Dendritic cell treated with granulocyte-macrophage colony-stimulating factor and Interleukin-4, amounts not matched to agents 40 ng/mL and 50 ng/mL, for 4 days (primary cell): ENCODE measurements at regions not wholly inside any gene's neighbourhood (a gene's known extent, or its start where the extent isn't known, plus 50 kb on each side); places are given as distances from the start of the nearest gene placed in this dataset.

Experiments
- H3K27ac Mint-ChIP-seq: one replicate; pipeline ENCODE4 v1.8.0; 2022; ENCODE audit warnings: mild to moderate bottlenecking, mixed read lengths
- H3K27me3 Mint-ChIP-seq: one replicate; pipeline ENCODE4 v1.8.0; 2022; ENCODE audit warnings: mild to moderate bottlenecking, mixed read lengths
- H3K36me3 Mint-ChIP-seq: one replicate; pipeline ENCODE4 v1.8.0; 2022; ENCODE audit warnings: low read depth, mixed read lengths
- H3K4me1 Mint-ChIP-seq: one replicate; pipeline ENCODE4 v1.8.0; 2022; ENCODE audit warnings: low read depth, mixed read lengths
- H3K4me3 Mint-ChIP-seq: one replicate; pipeline ENCODE4 v1.8.0; 2022; ENCODE audit warnings: mild to moderate bottlenecking, moderate library complexity, mixed read lengths
- H3K9me3 Mint-ChIP-seq: one replicate; pipeline ENCODE4 v1.8.0; 2022; ENCODE audit warnings: mixed read lengths
- intact Hi-C: fragments of 100-400 bp; cut with micrococcal nuclease; formaldehyde crosslinking; loops from one replicate; pipeline ENCODE4 v1.15.0; 2022

GRCh38 chr6:3557336-3557735, 100.5 kb upstream of the SLC22A23 start:
- Mint-ChIP-seq H3K27me3 (peaks cover 9% of the 10 kb centered on the region), H3K4me1 (no peaks in the 10 kb centered on the region), H3K4me3 (no peak overlapping the region), H3K27ac (no peak overlapping the region), H3K9me3 (no peaks in the 10 kb centered on the region), H3K36me3 (no peaks in the 10 kb centered on the region)
- intact Hi-C loops: no loop called here

GRCh38 chr6:3553254-3553653, 96.4 kb upstream of the SLC22A23 start:
- H3K36me3 Mint-ChIP-seq: no peaks in the 10 kb centered on the region
- H3K27ac Mint-ChIP-seq: no peak overlapping the region
- H3K4me1 Mint-ChIP-seq: peaks cover 6% of the 10 kb centered on the region
- intact Hi-C loops: no loop called here
- H3K4me3 Mint-ChIP-seq: no peak overlapping the region
- H3K9me3 Mint-ChIP-seq: peaks cover 33% of the 10 kb centered on the region
- peaks cover 3% of the 10 kb centered on the region for H3K27me3 Mint-ChIP-seq

DNA sequence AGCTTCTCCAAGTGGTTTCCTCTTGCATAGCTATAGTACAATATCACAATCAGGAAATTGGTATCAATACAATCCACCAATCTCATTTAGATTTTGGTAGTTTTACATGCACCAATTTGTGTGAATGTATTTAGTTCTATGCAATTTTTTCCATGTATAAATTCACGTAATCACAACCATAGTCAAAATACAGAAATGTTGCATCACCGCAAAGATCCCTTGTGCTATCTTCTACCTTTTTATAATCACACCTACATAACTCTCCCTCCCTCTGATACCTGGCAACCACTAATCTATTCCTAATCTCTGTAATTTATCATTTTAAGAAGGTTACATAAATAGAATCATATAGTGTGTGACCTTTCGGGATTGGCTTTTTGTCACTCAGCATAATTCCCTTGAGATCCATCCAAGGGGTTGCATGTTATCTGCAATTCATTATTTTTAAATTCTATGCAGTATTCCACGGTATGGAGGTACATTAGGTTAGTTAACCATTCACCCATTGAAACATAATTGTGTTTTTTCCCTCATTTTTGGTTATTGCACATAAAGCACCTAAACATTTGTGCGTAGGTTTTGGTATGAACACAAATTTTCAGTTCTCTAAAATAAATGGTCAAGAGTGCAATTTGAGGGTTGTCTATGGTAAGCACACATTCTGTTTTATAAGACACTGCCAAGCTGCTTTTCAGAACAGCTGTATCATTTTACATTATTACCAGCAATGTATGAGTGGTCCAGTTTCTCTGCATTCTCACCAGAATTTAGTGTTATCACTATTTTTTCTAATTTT, 95.1 kb upstream of the SLC22A23 start:
- Mint-ChIP-seq H3K27me3 (peaks cover 3% of the 10 kb centered on the region), H3K4me1 (peaks cover 6% of the 10 kb centered on the region), H3K9me3 (peaks cover 42% of the 10 kb centered on the region), H3K36me3 (no peaks in the 10 kb centered on the region), H3K27ac (no peak overlapping the region), H3K4me3 (no peak overlapping the region)
- intact Hi-C loops: no loop called here

DNA sequence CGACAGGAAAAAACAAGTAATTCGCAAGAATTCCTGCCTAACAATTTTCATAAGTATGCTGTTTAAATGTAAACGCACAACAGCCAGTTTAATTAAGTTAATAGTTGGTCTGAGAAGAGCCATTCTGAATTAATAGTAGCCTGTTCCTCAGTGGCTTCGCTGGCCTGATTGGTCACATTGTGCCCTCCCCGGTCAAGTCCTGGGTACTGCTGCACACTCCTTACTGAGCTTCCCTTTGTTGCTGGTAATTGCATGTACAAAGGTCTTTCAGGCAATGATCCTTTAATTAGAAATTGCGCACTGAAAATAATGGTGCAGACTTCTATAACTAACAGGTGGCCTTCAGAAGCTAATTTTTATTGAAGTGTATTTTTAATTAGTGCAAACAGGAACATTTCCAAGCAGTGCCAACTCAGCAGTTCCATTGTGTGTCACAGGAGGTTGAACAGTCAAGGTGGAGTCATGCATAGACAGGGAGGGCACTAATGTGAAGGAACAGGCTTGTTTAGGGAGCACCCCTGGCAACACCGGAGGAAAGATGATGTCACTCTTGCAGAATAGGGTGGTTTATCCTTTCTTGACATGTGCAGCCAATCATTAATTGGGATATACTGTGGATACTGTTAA, 92.6 kb upstream of the SLC22A23 start:
- Mint-ChIP-seq H3K27me3 (peaks cover 3% of the 10 kb centered on the region), H3K4me1 (peaks cover 6% of the 10 kb centered on the region), H3K27ac (no peak overlapping the region), H3K4me3 (no peak overlapping the region), H3K36me3 (no peaks in the 10 kb centered on the region), H3K9me3 (peaks cover 42% of the 10 kb centered on the region)
- intact Hi-C loops: no loop called here

GRCh38 chr6:3546121-3546520, 89.3 kb upstream of the SLC22A23 start:
- no peaks in the 10 kb centered on the region for H3K36me3 Mint-ChIP-seq
- H3K4me3 Mint-ChIP-seq: no peak overlapping the region
- peaks cover 6% of the 10 kb centered on the region for H3K4me1 Mint-ChIP-seq
- peaks cover 2% of the 10 kb centered on the region for H3K27me3 Mint-ChIP-seq
- intact Hi-C loops: no loop called here
- H3K9me3 Mint-ChIP-seq: peaks cover 38% of the 10 kb centered on the region
- no peak overlapping the region for H3K27ac Mint-ChIP-seq

DNA sequence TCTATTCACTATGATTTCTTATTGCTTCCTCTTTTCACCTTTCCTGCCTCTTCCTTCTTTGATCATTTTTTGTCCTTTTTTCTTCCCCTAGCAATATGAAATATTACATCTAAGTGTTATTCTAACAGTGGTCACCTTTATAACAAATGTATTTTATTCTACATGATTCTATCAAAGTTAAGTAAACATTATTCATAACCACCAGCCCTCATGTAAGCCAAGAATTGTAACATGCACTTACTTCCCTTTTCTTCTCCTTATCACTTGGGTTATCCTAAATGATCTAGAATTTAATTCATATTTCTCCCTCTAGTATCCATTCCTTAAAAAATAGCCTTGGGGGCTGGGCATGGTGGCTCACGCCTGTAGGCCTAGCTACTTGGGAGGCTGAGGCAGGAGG, 88.3 kb upstream of the SLC22A23 start:
- intact Hi-C loops: no loop called here
- Mint-ChIP-seq H3K27ac (no peak overlapping the region), H3K4me1 (peaks cover 2% of the 10 kb centered on the region), H3K27me3 (peaks cover 2% of the 10 kb centered on the region), H3K36me3 (no peaks in the 10 kb centered on the region), H3K9me3 (peaks cover 28% of the 10 kb centered on the region), H3K4me3 (no peak overlapping the region)

DNA sequence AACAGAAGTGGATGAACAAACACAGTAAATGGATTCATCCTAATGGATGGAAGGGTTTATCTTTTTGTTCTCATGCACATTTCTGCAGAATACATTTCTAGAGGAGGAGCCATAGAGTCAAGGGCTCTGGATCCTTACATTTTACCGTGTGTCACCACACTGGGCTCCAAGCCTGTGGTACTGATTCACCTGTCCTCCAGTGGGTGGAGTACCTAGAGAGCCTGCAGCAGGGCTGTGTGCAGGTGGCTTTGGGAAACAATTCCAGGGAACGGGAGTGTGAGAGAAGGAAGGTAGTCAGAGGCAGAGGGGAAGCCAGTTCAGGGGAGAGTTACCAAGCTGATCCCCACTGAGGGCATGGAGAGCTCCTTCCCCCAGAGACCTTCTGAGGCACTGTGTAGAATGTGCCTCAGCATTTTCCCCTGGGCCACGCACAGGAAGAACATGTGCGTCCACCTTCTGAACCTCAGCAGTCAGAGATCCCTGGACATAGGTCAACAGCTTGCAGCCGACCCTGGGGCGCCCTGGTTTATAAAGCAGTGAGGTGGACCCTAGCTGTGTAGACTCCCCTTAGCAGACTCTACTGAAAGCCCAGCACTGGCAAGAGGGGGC, 85.3 kb upstream of the SLC22A23 start:
- no peaks in the 10 kb centered on the region for H3K9me3 Mint-ChIP-seq
- peaks cover 6% of the 10 kb centered on the region for H3K27me3 Mint-ChIP-seq
- no peak overlapping the region for H3K4me3 Mint-ChIP-seq
- intact Hi-C loops: no loop called here
- H3K36me3 Mint-ChIP-seq: no peaks in the 10 kb centered on the region
- no peak overlapping the region for H3K27ac Mint-ChIP-seq
- no peaks in the 10 kb centered on the region for H3K4me1 Mint-ChIP-seq

DNA sequence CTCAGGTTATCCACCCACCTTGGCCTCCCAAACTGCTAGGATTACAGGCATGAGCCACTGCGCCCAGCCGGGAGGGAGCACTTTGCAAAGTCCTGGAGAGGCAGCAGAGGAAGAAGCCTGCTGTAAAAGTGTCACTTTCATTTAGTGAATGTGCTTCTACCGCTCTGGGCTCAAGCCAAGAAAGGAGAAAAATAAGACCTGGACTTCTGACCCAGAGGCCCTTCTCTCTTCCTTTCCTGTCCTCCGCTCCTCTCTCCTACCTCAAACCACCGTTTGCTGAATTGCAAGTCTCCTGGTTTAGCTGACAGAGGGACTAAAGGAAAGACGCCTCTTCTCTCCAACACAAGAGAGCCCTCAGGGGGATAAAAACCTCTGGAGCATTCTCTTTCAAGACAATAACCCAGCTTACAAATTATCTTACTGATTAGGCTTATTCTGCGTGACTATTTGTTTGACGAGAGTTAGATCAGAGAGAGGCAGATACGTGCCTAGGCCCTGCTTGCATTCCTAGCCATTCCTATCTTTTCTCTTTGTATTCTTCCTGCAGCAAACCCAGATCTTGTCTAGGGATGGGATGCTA, 84.2 kb upstream of the SLC22A23 start:
- Mint-ChIP-seq H3K9me3 (no peaks in the 10 kb centered on the region), H3K4me1 (no peaks in the 10 kb centered on the region), H3K27ac (no peak overlapping the region), H3K36me3 (no peaks in the 10 kb centered on the region), H3K4me3 (no peak overlapping the region), H3K27me3 (peaks cover 6% of the 10 kb centered on the region)
- intact Hi-C loops: no loop called here

- H3K27me3 Mint-ChIP-seq: peaks cover 6% of the 10 kb centered on the region
- H3K4me1 Mint-ChIP-seq: no peaks in the 10 kb centered on the region
- H3K27ac Mint-ChIP-seq: no peak overlapping the region
- no peaks in the 10 kb centered on the region for H3K36me3 Mint-ChIP-seq
- intact Hi-C loops: no loop called here
- H3K9me3 Mint-ChIP-seq: no peaks in the 10 kb centered on the region
- H3K4me3 Mint-ChIP-seq: no peak overlapping the region
These were observed 83.5 kb upstream of the SLC22A23 start for GRCh38 chr6:3540253-3540820.

GRCh38 chr6:3538536-3538935, 81.7 kb upstream of the SLC22A23 start:
- Mint-ChIP-seq H3K4me1 (no peaks in the 10 kb centered on the region), H3K27me3 (peaks cover 5% of the 10 kb centered on the region), H3K4me3 (no peak overlapping the region), H3K36me3 (no peaks in the 10 kb centered on the region), H3K27ac (no peak overlapping the region), H3K9me3 (no peaks in the 10 kb centered on the region)
- intact Hi-C loops: no loop called here

- Mint-ChIP-seq H3K4me3 (no peak overlapping the region), H3K27me3 (peaks cover 7% of the 10 kb centered on the region), H3K36me3 (no peaks in the 10 kb centered on the region), H3K27ac (no peak overlapping the region), H3K9me3 (no peaks in the 10 kb centered on the region), H3K4me1 (no peaks in the 10 kb centered on the region)
- intact Hi-C loops: no loop called here
These were observed 80.1 kb upstream of the SLC22A23 start for GRCh38 chr6:3536901-3537300.

GRCh38 chr6:3535776-3536435, 79.1 kb upstream of the SLC22A23 start:
- Mint-ChIP-seq H3K4me1 (no peaks in the 10 kb centered on the region), H3K4me3 (no peak overlapping the region), H3K27ac (no peak overlapping the region), H3K27me3 (peaks cover 7% of the 10 kb centered on the region), H3K9me3 (no peaks in the 10 kb centered on the region), H3K36me3 (no peaks in the 10 kb centered on the region)
- intact Hi-C loops: no loop called here

- no peaks in the 10 kb centered on the region for H3K9me3 Mint-ChIP-seq
- H3K36me3 Mint-ChIP-seq: no peaks in the 10 kb centered on the region
- H3K27ac Mint-ChIP-seq: no peak overlapping the region
- H3K4me1 Mint-ChIP-seq: no peaks in the 10 kb centered on the region
- intact Hi-C loops: no loop called here
- peaks cover 7% of the 10 kb centered on the region for H3K27me3 Mint-ChIP-seq
- no peak overlapping the region for H3K4me3 Mint-ChIP-seq
These were observed 78.4 kb upstream of the SLC22A23 start for GRCh38 chr6:3535033-3535775.
